ENCODE measurements at regions not wholly inside any gene's neighbourhood (a gene's known extent, or its start where the extent isn't known, plus 50 kb on each side); places are given as distances from the start of the nearest gene placed in this dataset.

- no peak for TF ChIP-seq FOXM1 (IDR thresholded peaks at IDR 0.05; ENCODE audit: borderline replicate concordance, low read depth)
- TF ChIP-seq, protein P1, sequence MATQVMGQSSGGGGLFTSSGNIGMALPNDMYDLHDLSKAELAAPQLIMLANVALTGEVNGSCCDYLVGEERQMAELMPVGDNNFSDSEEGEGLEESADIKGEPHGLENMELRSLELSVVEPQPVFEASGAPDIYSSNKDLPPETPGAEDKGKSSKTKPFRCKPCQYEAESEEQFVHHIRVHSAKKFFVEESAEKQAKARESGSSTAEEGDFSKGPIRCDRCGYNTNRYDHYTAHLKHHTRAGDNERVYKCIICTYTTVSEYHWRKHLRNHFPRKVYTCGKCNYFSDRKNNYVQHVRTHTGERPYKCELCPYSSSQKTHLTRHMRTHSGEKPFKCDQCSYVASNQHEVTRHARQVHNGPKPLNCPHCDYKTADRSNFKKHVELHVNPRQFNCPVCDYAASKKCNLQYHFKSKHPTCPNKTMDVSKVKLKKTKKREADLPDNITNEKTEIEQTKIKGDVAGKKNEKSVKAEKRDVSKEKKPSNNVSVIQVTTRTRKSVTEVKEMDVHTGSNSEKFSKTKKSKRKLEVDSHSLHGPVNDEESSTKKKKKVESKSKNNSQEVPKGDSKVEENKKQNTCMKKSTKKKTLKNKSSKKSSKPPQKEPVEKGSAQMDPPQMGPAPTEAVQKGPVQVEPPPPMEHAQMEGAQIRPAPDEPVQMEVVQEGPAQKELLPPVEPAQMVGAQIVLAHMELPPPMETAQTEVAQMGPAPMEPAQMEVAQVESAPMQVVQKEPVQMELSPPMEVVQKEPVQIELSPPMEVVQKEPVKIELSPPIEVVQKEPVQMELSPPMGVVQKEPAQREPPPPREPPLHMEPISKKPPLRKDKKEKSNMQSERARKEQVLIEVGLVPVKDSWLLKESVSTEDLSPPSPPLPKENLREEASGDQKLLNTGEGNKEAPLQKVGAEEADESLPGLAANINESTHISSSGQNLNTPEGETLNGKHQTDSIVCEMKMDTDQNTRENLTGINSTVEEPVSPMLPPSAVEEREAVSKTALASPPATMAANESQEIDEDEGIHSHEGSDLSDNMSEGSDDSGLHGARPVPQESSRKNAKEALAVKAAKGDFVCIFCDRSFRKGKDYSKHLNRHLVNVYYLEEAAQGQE (IDR thresholded peaks at IDR 0.05; ENCODE audit: low read depth), result no peak
- no peak for TF ChIP-seq TAF1 (IDR thresholded peaks at IDR 0.05; ENCODE audit: low read depth)
- no peak for TF ChIP-seq MAX (IDR thresholded peaks at IDR 0.05)
- TF ChIP-seq CREB1 (IDR thresholded peaks at IDR 0.05; ENCODE audit: low read depth), result no peak
- no peak for TF ChIP-seq EP300 (IDR thresholded peaks at IDR 0.05; ENCODE audit: borderline replicate concordance)
Observed at GRCh38 chr14:98328496-98328895, 943.5 kb downstream of the BCL11B start.
